ENCODE measurements at regions not wholly inside any gene's neighbourhood (a gene's known extent, or its start where the extent isn't known, plus 50 kb on each side); places are given as distances from the start of the nearest gene placed in this dataset.

- Histone ChIP-seq H3K36me3 (ENCODE audit: insufficient read depth, low read length) (no peaks in the 10 kb centered on the region), H3K4me1 (ENCODE audit: insufficient read depth, low read length, severe bottlenecking) (no peaks in the 10 kb centered on the region), H4K20me1 (ENCODE audit: insufficient read depth, low read length) (no peaks in the 10 kb centered on the region), H3K27ac (ENCODE audit: low read depth, low read length, poor library complexity, severe bottlenecking) (no peak overlapping the region), H3K4me2 (ENCODE audit: low read length) (no peak overlapping the region), H3K27me3 (ENCODE audit: insufficient read depth, low read length) (no peaks in the 10 kb centered on the region), H3K9me3 (ENCODE audit: low read length) (no peaks in the 10 kb centered on the region), H3K79me2 (ENCODE audit: insufficient read depth, low read length) (no peaks in the 10 kb centered on the region), H3K9ac (ENCODE audit: low read length) (no peak overlapping the region), H3F3A (ENCODE audit: insufficient read depth, low read length) (no peaks in the 10 kb centered on the region), H2AFZ (ENCODE audit: low read length) (no peak overlapping the region), H3K9me2 (ENCODE audit: low read depth, low read length) (no peaks in the 10 kb centered on the region), H3K4me3 (ENCODE audit: low read depth, low read length, poor library complexity, severe bottlenecking) (no peak overlapping the region)
- no peak for TF ChIP-seq EZH2 (IDR thresholded peaks at IDR 0.05; ENCODE audit: borderline replicate concordance, low read length)
- TF ChIP-seq, protein P1, sequence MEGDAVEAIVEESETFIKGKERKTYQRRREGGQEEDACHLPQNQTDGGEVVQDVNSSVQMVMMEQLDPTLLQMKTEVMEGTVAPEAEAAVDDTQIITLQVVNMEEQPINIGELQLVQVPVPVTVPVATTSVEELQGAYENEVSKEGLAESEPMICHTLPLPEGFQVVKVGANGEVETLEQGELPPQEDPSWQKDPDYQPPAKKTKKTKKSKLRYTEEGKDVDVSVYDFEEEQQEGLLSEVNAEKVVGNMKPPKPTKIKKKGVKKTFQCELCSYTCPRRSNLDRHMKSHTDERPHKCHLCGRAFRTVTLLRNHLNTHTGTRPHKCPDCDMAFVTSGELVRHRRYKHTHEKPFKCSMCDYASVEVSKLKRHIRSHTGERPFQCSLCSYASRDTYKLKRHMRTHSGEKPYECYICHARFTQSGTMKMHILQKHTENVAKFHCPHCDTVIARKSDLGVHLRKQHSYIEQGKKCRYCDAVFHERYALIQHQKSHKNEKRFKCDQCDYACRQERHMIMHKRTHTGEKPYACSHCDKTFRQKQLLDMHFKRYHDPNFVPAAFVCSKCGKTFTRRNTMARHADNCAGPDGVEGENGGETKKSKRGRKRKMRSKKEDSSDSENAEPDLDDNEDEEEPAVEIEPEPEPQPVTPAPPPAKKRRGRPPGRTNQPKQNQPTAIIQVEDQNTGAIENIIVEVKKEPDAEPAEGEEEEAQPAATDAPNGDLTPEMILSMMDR (IDR thresholded peaks at IDR 0.05; ENCODE audit: low read length) = no peak
Observed at GRCh38 chrX:39508300-39508692, 589.5 kb downstream of the BCOR start.

DNA sequence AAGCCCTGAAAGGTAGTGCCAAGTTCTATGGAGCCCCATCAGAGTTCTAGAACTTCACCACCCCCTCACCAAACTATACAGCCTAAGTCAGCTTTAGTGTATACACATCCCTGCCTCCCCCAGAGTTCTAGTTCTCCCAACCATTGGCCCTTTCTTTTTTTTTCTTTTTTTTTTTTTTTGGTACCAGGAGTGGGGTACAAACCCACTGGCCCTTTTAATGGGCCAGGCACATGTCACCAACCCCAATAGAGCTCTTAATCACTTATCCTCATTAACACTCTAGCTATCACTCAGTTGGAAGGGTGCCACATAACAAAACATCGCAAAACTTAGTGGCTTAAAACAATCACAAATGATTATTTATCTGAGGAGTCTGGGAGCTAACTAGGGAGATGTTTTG, 588.6 kb downstream of the BCOR start:
- Histone ChIP-seq H3K4me2 (ENCODE audit: low read length) (no peak overlapping the region), H3K79me2 (ENCODE audit: insufficient read depth, low read length) (no peaks in the 10 kb centered on the region), H3K9ac (ENCODE audit: low read length) (no peak overlapping the region), H3K4me1 (ENCODE audit: insufficient read depth, low read length, severe bottlenecking) (no peaks in the 10 kb centered on the region), H3K9me2 (ENCODE audit: low read depth, low read length) (no peaks in the 10 kb centered on the region), H3K36me3 (ENCODE audit: insufficient read depth, low read length) (no peaks in the 10 kb centered on the region), H3K27ac (ENCODE audit: low read depth, low read length, poor library complexity, severe bottlenecking) (no peak overlapping the region), H2AFZ (ENCODE audit: low read length) (no peak overlapping the region), H3F3A (ENCODE audit: insufficient read depth, low read length) (no peaks in the 10 kb centered on the region), H3K4me3 (ENCODE audit: low read depth, low read length, poor library complexity, severe bottlenecking) (no peak overlapping the region), H3K27me3 (ENCODE audit: insufficient read depth, low read length) (no peaks in the 10 kb centered on the region), H4K20me1 (ENCODE audit: insufficient read depth, low read length) (no peaks in the 10 kb centered on the region), H3K9me3 (ENCODE audit: low read length) (no peaks in the 10 kb centered on the region)
- TF ChIP-seq EZH2 (IDR thresholded peaks at IDR 0.05; ENCODE audit: borderline replicate concordance, low read length) = no peak
- TF ChIP-seq, protein P1 (IDR thresholded peaks at IDR 0.05; ENCODE audit: low read length) = no peak

GRCh38 chrX:39513836-39514235, 583.9 kb downstream of the BCOR start:
- Histone ChIP-seq H3K4me1 (ENCODE audit: insufficient read depth, low read length, severe bottlenecking) (no peaks in the 10 kb centered on the region), H3K27me3 (ENCODE audit: insufficient read depth, low read length) (no peaks in the 10 kb centered on the region), H3K9me3 (ENCODE audit: low read length) (no peaks in the 10 kb centered on the region), H2AFZ (ENCODE audit: low read length) (no peak overlapping the region), H3K27ac (ENCODE audit: low read depth, low read length, poor library complexity, severe bottlenecking) (no peak overlapping the region), H3K9ac (ENCODE audit: low read length) (no peak overlapping the region), H3K9me2 (ENCODE audit: low read depth, low read length) (no peaks in the 10 kb centered on the region), H3K79me2 (ENCODE audit: insufficient read depth, low read length) (no peaks in the 10 kb centered on the region), H4K20me1 (ENCODE audit: insufficient read depth, low read length) (no peaks in the 10 kb centered on the region), H3K36me3 (ENCODE audit: insufficient read depth, low read length) (no peaks in the 10 kb centered on the region), H3K4me3 (ENCODE audit: low read depth, low read length, poor library complexity, severe bottlenecking) (no peak overlapping the region), H3K4me2 (ENCODE audit: low read length) (no peak overlapping the region), H3F3A (ENCODE audit: insufficient read depth, low read length) (no peaks in the 10 kb centered on the region)
- TF ChIP-seq EZH2 (IDR thresholded peaks at IDR 0.05; ENCODE audit: borderline replicate concordance, low read length) = no peak
- TF ChIP-seq, protein P1 (IDR thresholded peaks at IDR 0.05; ENCODE audit: low read length) = no peak
